Mammary epithelial cell (primary cell): ENCODE measurements at regions not wholly inside any gene's neighbourhood (a gene's known extent, or its start where the extent isn't known, plus 50 kb on each side); places are given as distances from the start of the nearest gene placed in this dataset.

Experiments
- CTCF ChIP-seq, 2 donors: IDR thresholded peaks in 1 of 2; conservative IDR thresholded peaks in 1 of 2; 2 replicates each; pipeline ENCODE4 v1.5.1; 2011 to 2012; ENCODE audit warnings: inconsistent platforms in 2 of 2, low read length in 2 of 2, mild to moderate bottlenecking in 2 of 2, control low read depth in 1 of 2, low read depth in 1 of 2; ENCODE audit not compliant: insufficient read depth in 1 of 2; ENCODE audit errors: extremely low read depth in 1 of 2
- EZH2 ChIP-seq: IDR thresholded peaks from 2 replicates; pipeline ENCODE4 v1.6.1; 2012; ENCODE audit warnings: low read length, inconsistent platforms, borderline replicate concordance

GRCh38 chr2:199197448-199197847 is 260.3 kb downstream of the SATB2 start:
- TF ChIP-seq CTCF (conservative IDR thresholded peaks at IDR 0.05 in 1 of 2, IDR thresholded peaks at IDR 0.05 in 1 of 2; ENCODE audit: extremely low read depth in 1 of 2, insufficient read depth in 1 of 2, low read depth in 1 of 2, low read length in 2 of 2) (no peak), EZH2 (no peak)
